GM13976 (cell line): ENCODE measurements at regions not wholly inside any gene's neighbourhood (a gene's known extent, or its start where the extent isn't known, plus 50 kb on each side); places are given as distances from the start of the nearest gene placed in this dataset.

Source experiments
- DNase-seq: peaks from one replicate; pipeline ENCODE4 v3.0.0; 2012; ENCODE audit warnings: low spot score
- CTCF ChIP-seq: IDR thresholded peaks from 2 replicates; pipeline ENCODE4 v1.5.1; 2012; ENCODE audit warnings: borderline replicate concordance, mild to moderate bottlenecking; ENCODE audit not compliant: insufficient read depth; ENCODE audit errors: extremely low read depth, missing control alignments, control extremely low read depth
- in situ Hi-C: fragments of 300-500 bp; cut with MboI; formaldehyde crosslinking; loops from one replicate; pipeline ENCODE4 v1.12.0; 2022; ENCODE audit warnings: low sequenced_read_pairs, mixed read lengths, inconsistent platforms; ENCODE audit not compliant: unreplicated experiment

- no peak for TF ChIP-seq CTCF
- no peak for DNase-seq
- in situ Hi-C loops = no loop called here
Observed at GRCh38 chr15:93296759-93297500, 207.9 kb upstream of the RGMA start.

DNA sequence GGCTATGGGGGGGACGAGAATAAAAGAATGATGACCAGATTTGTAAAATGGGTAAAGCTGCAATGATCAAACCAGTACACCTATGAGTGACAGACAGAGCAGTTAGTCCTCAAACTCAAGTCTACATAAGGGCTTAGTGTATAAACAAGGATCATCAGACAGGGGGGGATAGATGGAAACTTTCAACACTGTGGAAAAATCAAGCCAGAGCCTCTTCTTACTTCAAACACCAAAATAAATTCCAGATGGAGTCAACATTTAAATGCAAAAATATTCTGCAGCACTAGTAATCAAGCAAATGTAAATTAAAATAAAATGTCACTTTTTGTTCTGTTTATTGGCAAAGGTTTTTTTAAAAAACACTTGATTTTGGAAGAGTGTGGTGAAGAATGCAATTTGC, 205.9 kb upstream of the RGMA start:
- no peak for TF ChIP-seq CTCF
- DNase-seq = no peak
- in situ Hi-C loops = no loop called here

DNA sequence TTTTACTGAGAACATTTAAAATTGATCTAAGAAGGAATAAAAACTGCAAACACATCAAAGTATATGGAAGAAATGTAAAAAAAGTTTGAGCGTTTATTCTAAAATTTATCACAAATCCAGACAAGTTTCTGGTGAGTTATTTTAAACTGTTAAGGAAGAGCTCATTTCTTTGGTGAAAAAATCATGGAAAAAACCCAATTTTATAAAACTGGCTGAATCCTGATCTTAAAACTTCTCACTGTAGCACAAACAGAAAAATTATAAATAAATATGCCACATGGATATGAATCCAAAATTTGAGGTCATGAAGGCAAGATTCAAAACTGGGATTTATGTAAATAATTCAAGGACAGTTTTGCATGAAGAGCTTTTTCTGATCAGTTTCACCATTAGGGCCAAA, 205.1 kb upstream of the RGMA start:
- no peak for DNase-seq
- no peak for TF ChIP-seq CTCF
- in situ Hi-C loops = no loop called here

- DNase-seq = no peak
- TF ChIP-seq CTCF = no peak
- in situ Hi-C loops = no loop called here
Observed at GRCh38 chr15:93291380-93291779, 202.4 kb upstream of the RGMA start.

DNA sequence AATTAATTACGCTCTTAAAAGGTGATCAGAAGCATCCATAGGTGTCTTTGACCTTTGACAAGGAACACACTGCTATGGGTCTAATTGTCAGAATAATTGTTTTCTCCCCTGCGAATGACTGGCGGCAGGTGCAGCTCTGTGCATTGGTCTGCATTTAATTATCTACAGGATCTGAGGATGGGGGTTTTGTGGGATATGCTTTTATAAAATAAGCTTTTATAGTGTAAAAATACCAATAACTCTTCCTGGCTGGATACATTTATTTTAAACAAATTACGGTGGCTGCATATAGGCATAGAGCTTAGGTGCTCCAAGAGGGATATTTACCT, 201.6 kb upstream of the RGMA start:
- TF ChIP-seq CTCF = no peak
- no peak for DNase-seq
- in situ Hi-C loops = no loop called here

GRCh38 chr15:93289941-93290617, 201.1 kb upstream of the RGMA start:
- no peak for TF ChIP-seq CTCF
- in situ Hi-C loops = no loop called here
- DNase-seq = no peak
